ENCODE measurements at regions not wholly inside any gene's neighbourhood (a gene's known extent, or its start where the extent isn't known, plus 50 kb on each side); places are given as distances from the start of the nearest gene placed in this dataset.
"Not testable (repeated sequence)": the region's sequence is repeated elsewhere in the genome, so short reads cannot be mapped to it uniquely, and the experiment has no call there.

GRCh38 chr7:86391813-86392212 lies 251.9 kb upstream of the GRM3 start:
- H3K4me3 ChIP-seq (ENCODE audit: low read length), result no peak overlapping the region
- peaks cover 3% of the 10 kb centered on the region for H3K9me3 ChIP-seq (ENCODE audit: control insufficient read depth, low read depth, low read length)
- no peak overlapping the region for H3K27ac ChIP-seq (ENCODE audit: low read length)
- WGBS (ENCODE audit: insufficient coverage, low lambda C conversion rate), result 100% methylated on average over 1 of the region's 6 CpGs
- no peak for DNase-seq
- H3K4me1 ChIP-seq (ENCODE audit: control insufficient read depth, insufficient read depth, low read length), result no peaks in the 10 kb centered on the region
- no peaks in the 10 kb centered on the region for H3K36me3 ChIP-seq (ENCODE audit: control insufficient read depth, insufficient read depth, low read length)
- H3K27me3 ChIP-seq (ENCODE audit: control insufficient read depth, insufficient read depth, low read length), result no peaks in the 10 kb centered on the region

- not testable (repeated sequence) for H3K27me3 ChIP-seq (ENCODE audit: control insufficient read depth, insufficient read depth, low read length); H3K4me1 ChIP-seq (ENCODE audit: control insufficient read depth, insufficient read depth, low read length); H3K27ac ChIP-seq (ENCODE audit: low read length); H3K36me3 ChIP-seq (ENCODE audit: control insufficient read depth, insufficient read depth, low read length); H3K9me3 ChIP-seq (ENCODE audit: control insufficient read depth, low read depth, low read length); DNase-seq; H3K4me3 ChIP-seq (ENCODE audit: low read length)
- WGBS (ENCODE audit: insufficient coverage, low lambda C conversion rate), result no CpG with 5 or more reads among the region's 10 CpGs
Measured at GRCh38 chr7:86375602-86376001, 268.1 kb upstream of the GRM3 start.

- Histone ChIP-seq H3K27me3 (ENCODE audit: control insufficient read depth, insufficient read depth, low read length) (no peaks in the 10 kb centered on the region), H3K27ac (ENCODE audit: low read length) (no peak overlapping the region), H3K4me1 (ENCODE audit: control insufficient read depth, insufficient read depth, low read length) (no peaks in the 10 kb centered on the region), H3K9me3 (ENCODE audit: control insufficient read depth, low read depth, low read length) (no peaks in the 10 kb centered on the region), H3K4me3 (ENCODE audit: low read length) (no peak overlapping the region), H3K36me3 (ENCODE audit: control insufficient read depth, insufficient read depth, low read length) (no peaks in the 10 kb centered on the region)
- no peak for DNase-seq
- 100% methylated on average over 2 of the region's 3 CpGs for WGBS (ENCODE audit: insufficient coverage, low lambda C conversion rate)
Measured at GRCh38 chr7:86372262-86372661, 271.4 kb upstream of the GRM3 start.

GRCh38 chr7:86366946-86367345 lies 276.8 kb upstream of the GRM3 start:
- no peak for DNase-seq
- Histone ChIP-seq H3K9me3 (ENCODE audit: control insufficient read depth, low read depth, low read length) (no peaks in the 10 kb centered on the region), H3K27ac (ENCODE audit: low read length) (no peak overlapping the region), H3K27me3 (ENCODE audit: control insufficient read depth, insufficient read depth, low read length) (no peaks in the 10 kb centered on the region), H3K4me3 (ENCODE audit: low read length) (no peak overlapping the region), H3K36me3 (ENCODE audit: control insufficient read depth, insufficient read depth, low read length) (no peaks in the 10 kb centered on the region), H3K4me1 (ENCODE audit: control insufficient read depth, insufficient read depth, low read length) (no peaks in the 10 kb centered on the region)

- not testable (repeated sequence) for H3K27me3 ChIP-seq (ENCODE audit: control insufficient read depth, insufficient read depth, low read length); DNase-seq; H3K36me3 ChIP-seq (ENCODE audit: control insufficient read depth, insufficient read depth, low read length); H3K27ac ChIP-seq (ENCODE audit: low read length); H3K4me1 ChIP-seq (ENCODE audit: control insufficient read depth, insufficient read depth, low read length); H3K4me3 ChIP-seq (ENCODE audit: low read length); H3K9me3 ChIP-seq (ENCODE audit: control insufficient read depth, low read depth, low read length)
- WGBS (ENCODE audit: insufficient coverage, low lambda C conversion rate), result no CpG with 5 or more reads among the region's 14 CpGs
Measured at GRCh38 chr7:86340407-86340806, 303.3 kb upstream of the GRM3 start.

GRCh38 chr7:86339051-86339450 lies 304.7 kb upstream of the GRM3 start:
- Histone ChIP-seq H3K4me1 (ENCODE audit: control insufficient read depth, insufficient read depth, low read length) (no peaks in the 10 kb centered on the region), H3K9me3 (ENCODE audit: control insufficient read depth, low read depth, low read length) (no peaks in the 10 kb centered on the region), H3K27ac (ENCODE audit: low read length) (no peak overlapping the region), H3K4me3 (ENCODE audit: low read length) (no peak overlapping the region), H3K27me3 (ENCODE audit: control insufficient read depth, insufficient read depth, low read length) (no peaks in the 10 kb centered on the region), H3K36me3 (ENCODE audit: control insufficient read depth, insufficient read depth, low read length) (no peaks in the 10 kb centered on the region)
- no peak for DNase-seq
- no CpG with 5 or more reads among the region's 3 CpGs for WGBS (ENCODE audit: insufficient coverage, low lambda C conversion rate)

GRCh38 chr7:86328801-86329433 lies 314.8 kb upstream of the GRM3 start:
- Histone ChIP-seq H3K4me1 (ENCODE audit: control insufficient read depth, insufficient read depth, low read length) (no peaks in the 10 kb centered on the region), H3K4me3 (ENCODE audit: low read length) (no peak overlapping the region), H3K27me3 (ENCODE audit: control insufficient read depth, insufficient read depth, low read length) (no peaks in the 10 kb centered on the region), H3K9me3 (ENCODE audit: control insufficient read depth, low read depth, low read length) (no peaks in the 10 kb centered on the region), H3K27ac (ENCODE audit: low read length) (no peak overlapping the region), H3K36me3 (ENCODE audit: control insufficient read depth, insufficient read depth, low read length) (no peaks in the 10 kb centered on the region)
- no peak for DNase-seq
- WGBS (ENCODE audit: insufficient coverage, low lambda C conversion rate), result no CpG with 5 or more reads among the region's 1 CpG

GRCh38 chr7:86326847-86327246 lies 316.9 kb upstream of the GRM3 start:
- H3K36me3 ChIP-seq (ENCODE audit: control insufficient read depth, insufficient read depth, low read length), result no peaks in the 10 kb centered on the region
- H3K4me1 ChIP-seq (ENCODE audit: control insufficient read depth, insufficient read depth, low read length), result no peaks in the 10 kb centered on the region
- no peak overlapping the region for H3K27ac ChIP-seq (ENCODE audit: low read length)
- H3K4me3 ChIP-seq (ENCODE audit: low read length), result no peak overlapping the region
- peak in 1 of 2 donors; percentile 3 for DNase-seq
- no peaks in the 10 kb centered on the region for H3K9me3 ChIP-seq (ENCODE audit: control insufficient read depth, low read depth, low read length)
- no peaks in the 10 kb centered on the region for H3K27me3 ChIP-seq (ENCODE audit: control insufficient read depth, insufficient read depth, low read length)

GRCh38 chr7:86320889-86321288 lies 322.8 kb upstream of the GRM3 start:
- Histone ChIP-seq H3K36me3 (ENCODE audit: control insufficient read depth, insufficient read depth, low read length) (no peaks in the 10 kb centered on the region), H3K27me3 (ENCODE audit: control insufficient read depth, insufficient read depth, low read length) (no peaks in the 10 kb centered on the region), H3K27ac (ENCODE audit: low read length) (no peak overlapping the region), H3K9me3 (ENCODE audit: control insufficient read depth, low read depth, low read length) (no peaks in the 10 kb centered on the region), H3K4me1 (ENCODE audit: control insufficient read depth, insufficient read depth, low read length) (no peaks in the 10 kb centered on the region), H3K4me3 (ENCODE audit: low read length) (no peak overlapping the region)
- no peak for DNase-seq
- no CpG with 5 or more reads among the region's 1 CpG for WGBS (ENCODE audit: insufficient coverage, low lambda C conversion rate)

- Histone ChIP-seq H3K27ac (ENCODE audit: low read length) (no peak overlapping the region), H3K27me3 (ENCODE audit: control insufficient read depth, insufficient read depth, low read length) (no peaks in the 10 kb centered on the region), H3K9me3 (ENCODE audit: control insufficient read depth, low read depth, low read length) (no peaks in the 10 kb centered on the region), H3K36me3 (ENCODE audit: control insufficient read depth, insufficient read depth, low read length) (no peaks in the 10 kb centered on the region), H3K4me3 (ENCODE audit: low read length) (no peak overlapping the region), H3K4me1 (ENCODE audit: control insufficient read depth, insufficient read depth, low read length) (no peaks in the 10 kb centered on the region)
- no peak for DNase-seq
Measured at GRCh38 chr7:86320341-86320740, 323.4 kb upstream of the GRM3 start.

GRCh38 chr7:86313842-86314241 lies 329.9 kb upstream of the GRM3 start:
- Histone ChIP-seq H3K4me1 (ENCODE audit: control insufficient read depth, insufficient read depth, low read length) (no peaks in the 10 kb centered on the region), H3K9me3 (ENCODE audit: control insufficient read depth, low read depth, low read length) (no peaks in the 10 kb centered on the region), H3K4me3 (ENCODE audit: low read length) (no peak overlapping the region), H3K36me3 (ENCODE audit: control insufficient read depth, insufficient read depth, low read length) (no peaks in the 10 kb centered on the region), H3K27me3 (ENCODE audit: control insufficient read depth, insufficient read depth, low read length) (no peaks in the 10 kb centered on the region), H3K27ac (ENCODE audit: low read length) (no peak overlapping the region)
- 50% methylated on average over 1 of the region's 2 CpGs for WGBS (ENCODE audit: insufficient coverage, low lambda C conversion rate)
- no peak for DNase-seq

Measured in large intestine (tissue), 3 donors.